ENCODE measurements at regions not wholly inside any gene's neighbourhood (a gene's known extent, or its start where the extent isn't known, plus 50 kb on each side); places are given as distances from the start of the nearest gene placed in this dataset.

DNA sequence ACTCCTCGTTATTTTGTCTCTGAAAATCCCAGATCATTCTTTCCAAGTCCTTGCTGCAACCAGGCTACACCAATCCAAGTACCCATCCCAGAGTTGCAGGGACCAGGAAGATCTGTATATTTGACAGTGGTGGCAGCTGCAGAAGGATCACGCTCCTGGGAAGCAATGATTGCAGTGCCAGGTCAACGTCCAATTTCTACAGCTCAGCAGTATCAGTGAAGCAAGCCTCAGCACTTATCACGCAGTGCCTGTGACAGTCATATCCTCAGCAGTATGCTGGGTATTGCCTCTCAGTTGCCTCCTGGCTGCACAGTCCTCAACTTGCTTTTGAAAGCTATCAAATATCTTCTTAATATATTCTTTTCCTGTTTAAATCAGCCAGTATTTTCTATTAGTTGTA, 66.7 kb downstream of the BARHL2 start:
- no peak for DNase-seq (ENCODE audit: low spot score)

- DNase-seq (ENCODE audit: low spot score) = no peak
Measured at GRCh38 chr1:90640325-90640724, 76.8 kb downstream of the BARHL2 start.

- DNase-seq (ENCODE audit: low spot score) = no peak
Measured at GRCh38 chr1:90622666-90623065, 94.4 kb downstream of the BARHL2 start.

GRCh38 chr1:90621986-90622385, 95.1 kb downstream of the BARHL2 start:
- no peak for DNase-seq (ENCODE audit: low spot score)

DNA sequence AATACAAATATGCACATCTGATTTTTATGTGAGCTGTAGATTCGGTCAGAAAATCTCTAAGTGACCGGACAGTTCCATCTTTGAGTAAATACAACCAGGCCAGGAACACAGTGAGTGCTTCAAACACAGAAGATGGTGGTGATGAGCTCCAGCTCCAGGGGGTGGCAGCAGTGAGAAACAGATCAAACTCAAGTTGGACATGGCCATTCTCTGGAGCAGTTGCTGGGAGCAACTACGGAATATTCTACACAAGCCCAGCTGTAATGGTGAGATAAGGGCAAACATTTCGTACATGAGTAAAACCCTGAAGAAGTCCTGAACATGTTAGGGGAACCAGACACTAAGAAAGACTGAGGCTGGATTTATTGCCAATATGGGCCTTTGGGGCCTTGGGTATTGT, 100.7 kb downstream of the BARHL2 start:
- DNase-seq (ENCODE audit: low spot score) = no peak

DNA sequence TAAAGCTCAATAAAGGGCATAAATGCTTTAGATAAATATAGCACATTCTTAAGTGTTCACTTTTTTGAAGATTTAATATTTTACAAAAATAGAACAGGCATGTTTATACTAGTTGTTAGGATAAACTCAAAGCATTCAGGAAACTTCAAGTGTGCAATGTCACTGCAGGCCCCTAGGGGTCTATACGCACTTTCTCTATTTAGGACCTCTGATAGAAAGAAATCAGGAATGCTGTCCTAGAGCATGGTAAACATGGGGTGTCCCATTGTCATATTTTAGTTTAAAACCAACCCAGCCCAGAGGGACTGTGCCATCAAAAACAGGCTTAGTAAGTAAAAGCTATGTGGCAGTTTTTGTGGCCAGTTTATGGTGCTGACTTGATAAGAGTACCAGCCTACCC, 102.2 kb downstream of the BARHL2 start:
- no peak for DNase-seq (ENCODE audit: low spot score)

GRCh38 chr1:90613371-90613770, 103.7 kb downstream of the BARHL2 start:
- no peak for DNase-seq (ENCODE audit: low spot score)

DNA sequence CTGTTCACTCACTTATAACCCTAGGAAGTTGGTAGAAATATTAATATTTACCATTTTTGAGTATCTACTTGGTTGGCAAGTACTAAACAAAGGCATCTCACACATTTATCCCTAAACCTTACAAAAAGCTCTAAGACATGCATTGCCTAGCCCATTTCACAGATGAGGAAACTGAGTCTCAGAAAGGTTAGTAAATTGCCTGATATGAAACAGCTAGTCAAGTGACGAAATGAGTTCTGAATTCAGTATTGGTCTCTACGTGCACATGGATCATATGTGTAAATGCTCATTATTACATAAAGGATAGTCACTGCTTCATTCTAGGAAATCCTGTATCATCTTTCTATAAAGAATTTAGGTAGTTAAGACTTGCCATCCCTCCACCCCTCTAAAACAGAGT, 105.1 kb downstream of the BARHL2 start:
- no peak for DNase-seq (ENCODE audit: low spot score)

GRCh38 chr1:90607736-90608135, 109.4 kb downstream of the BARHL2 start:
- DNase-seq (ENCODE audit: low spot score) = no peak

DNA sequence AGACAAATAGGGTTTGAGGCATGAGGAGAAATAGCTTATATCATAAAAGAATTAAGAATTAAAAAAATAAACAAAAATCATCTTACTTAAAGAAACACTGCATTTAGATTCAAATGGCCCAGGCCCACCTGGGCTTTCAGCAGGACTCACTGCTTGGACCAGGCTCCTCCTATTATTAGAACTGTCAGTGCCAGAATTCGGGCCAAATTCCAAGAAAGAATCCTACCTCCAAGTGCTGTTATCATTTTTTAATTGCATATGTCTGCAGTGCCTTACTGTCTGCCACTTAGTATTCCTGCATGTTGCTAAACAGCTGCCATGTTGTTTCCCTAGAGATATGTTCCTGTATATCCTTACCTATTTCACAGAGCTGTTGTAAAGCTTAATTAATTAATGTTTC, 112.0 kb downstream of the BARHL2 start:
- no peak for DNase-seq (ENCODE audit: low spot score)

GRCh38 chr1:90593312-90593711, 123.8 kb downstream of the BARHL2 start:
- no peak for DNase-seq (ENCODE audit: low spot score)

DNA sequence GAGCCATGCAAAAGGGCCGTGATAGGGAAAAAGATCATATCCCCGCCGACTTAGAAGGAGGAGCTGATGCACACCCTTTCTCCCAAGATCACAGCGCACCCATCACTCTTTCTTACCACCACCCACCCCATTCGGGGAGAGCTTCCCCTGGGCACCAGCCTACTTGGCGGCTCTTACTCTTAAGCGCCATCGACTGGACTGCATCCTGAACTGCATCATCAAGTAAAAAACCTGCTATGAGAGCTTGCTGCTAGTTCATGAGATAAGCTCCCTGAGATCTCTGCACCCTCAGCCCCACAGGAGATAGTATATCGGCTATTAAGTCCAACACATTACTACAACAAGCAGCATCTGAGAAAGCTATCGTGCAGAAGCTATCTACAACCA, 125.1 kb downstream of the BARHL2 start:
- DNase-seq (ENCODE audit: low spot score) = no peak

- no peak for DNase-seq (ENCODE audit: low spot score)
Measured at GRCh38 chr1:90591355-90591969, 125.6 kb downstream of the BARHL2 start.

DNA sequence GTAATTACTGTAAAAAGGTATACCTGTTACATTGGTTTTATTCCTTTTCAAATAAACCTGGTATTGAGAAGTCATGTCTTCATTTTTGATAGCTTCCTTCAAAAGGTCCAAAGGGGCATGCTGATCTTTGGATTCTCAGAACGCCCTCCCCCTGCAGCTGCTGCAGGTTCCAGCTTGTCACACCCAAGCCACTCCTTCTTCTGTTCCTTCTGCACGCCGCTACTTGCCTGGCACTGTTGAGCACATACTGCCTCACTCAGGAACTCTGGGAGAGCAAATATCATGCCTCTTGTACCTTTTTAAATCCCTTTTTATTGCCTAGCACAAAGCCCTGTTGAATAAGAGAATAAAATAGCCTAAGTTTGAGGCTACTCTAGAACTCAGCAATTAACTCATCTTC, 136.9 kb downstream of the BARHL2 start:
- no peak for DNase-seq (ENCODE audit: low spot score)

- DNase-seq (ENCODE audit: low spot score) = peak; percentile 44
Measured at GRCh38 chr1:90579212-90579802, 137.8 kb downstream of the BARHL2 start.

GRCh38 chr1:90574692-90575370, 142.3 kb downstream of the BARHL2 start:
- no peak for DNase-seq (ENCODE audit: low spot score)

DNA sequence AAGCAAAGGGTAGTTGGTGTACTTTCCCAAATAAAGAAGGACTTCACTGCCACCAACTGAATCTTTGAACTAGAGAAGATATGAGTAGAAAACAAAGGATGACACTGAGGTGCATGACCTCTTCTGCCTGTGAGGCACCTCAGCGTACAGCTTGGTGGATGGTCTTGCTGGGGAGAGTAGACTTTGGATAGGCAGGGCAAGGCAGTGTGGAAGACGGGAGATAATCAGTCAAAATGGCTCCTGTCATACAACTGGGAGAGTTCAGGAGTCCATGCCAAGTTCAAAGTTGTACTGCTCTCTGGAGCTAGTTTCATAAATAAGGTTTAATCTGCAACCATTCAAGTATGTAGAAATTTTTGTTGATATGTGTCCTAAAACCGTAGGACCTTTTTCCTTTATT, 143.4 kb downstream of the BARHL2 start:
- DNase-seq (ENCODE audit: low spot score) = no peak

DNA sequence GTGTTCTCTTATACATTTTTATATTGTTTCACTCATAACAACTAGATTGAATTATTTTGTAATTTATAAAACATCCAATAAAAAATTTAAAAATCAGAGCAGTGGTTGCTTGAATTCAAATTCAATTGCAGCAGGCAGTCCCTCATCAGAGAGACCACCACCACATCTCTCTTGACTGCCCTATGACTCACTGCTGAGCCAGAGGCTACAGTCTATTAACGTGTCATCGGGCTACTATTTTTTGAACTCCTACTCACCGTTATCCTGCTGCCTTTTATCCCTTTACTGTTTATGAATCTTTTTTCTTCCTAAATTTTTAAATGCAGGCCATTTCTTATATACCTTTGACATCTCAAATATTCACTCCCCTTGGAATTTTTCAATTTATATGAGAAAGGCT, 144.7 kb downstream of the BARHL2 start:
- DNase-seq (ENCODE audit: low spot score) = no peak

GRCh38 chr1:90568436-90568835, 148.7 kb downstream of the BARHL2 start:
- DNase-seq (ENCODE audit: low spot score) = no peak

GRCh38 chr1:90564164-90564563, 152.9 kb downstream of the BARHL2 start:
- DNase-seq (ENCODE audit: low spot score) = no peak

DNA sequence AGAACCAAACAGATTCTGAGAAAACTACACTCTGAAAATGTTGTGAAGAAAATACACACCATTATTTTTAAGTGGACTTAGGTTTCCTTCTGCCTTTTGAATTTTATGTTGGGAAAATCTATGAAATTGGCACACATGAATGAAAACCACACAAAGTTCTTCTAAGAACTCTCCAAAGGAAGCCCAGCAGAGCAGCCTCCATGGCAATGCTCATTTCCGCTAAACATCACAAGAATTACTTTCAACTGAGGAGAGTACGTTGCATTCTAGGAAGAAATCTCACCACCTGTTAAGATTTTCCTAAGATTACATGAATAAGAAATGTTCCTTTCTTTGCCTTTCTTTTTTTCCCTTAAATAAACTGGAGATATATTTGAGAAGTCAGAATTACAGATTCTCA, 154.2 kb downstream of the BARHL2 start:
- DNase-seq (ENCODE audit: low spot score) = no peak

GRCh38 chr1:90561911-90562310, 155.2 kb downstream of the BARHL2 start:
- no peak for DNase-seq (ENCODE audit: low spot score)

- DNase-seq (ENCODE audit: low spot score) = no peak
Measured at GRCh38 chr1:90561103-90561783, 155.9 kb downstream of the BARHL2 start.
